ENCODE measurements at regions not wholly inside any gene's neighbourhood (a gene's known extent, or its start where the extent isn't known, plus 50 kb on each side); places are given as distances from the start of the nearest gene placed in this dataset.

DNA sequence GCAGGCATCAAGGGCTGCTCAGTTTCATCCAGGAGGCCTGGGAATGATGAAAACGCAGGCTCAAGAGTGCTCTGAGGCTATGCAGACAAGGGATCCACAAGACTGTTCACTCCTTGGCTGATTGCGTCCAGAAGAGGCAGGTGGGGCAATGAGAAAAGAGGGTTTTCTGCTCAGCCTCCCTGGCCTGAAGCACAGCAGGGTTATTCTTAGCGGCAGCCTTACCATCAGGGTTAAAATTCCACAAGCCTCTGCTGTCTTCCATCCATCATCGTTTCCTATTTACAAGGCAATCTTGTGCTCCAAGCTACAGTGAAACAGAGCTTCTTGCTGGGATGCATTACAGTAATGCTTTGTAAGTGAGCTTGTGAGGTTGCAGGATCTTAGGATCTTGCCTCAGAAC is 129.4 kb upstream of the SHH start:
- POLR2A ChIA-PET = no interaction called here
- H3K9me3 ChIP-seq (ENCODE audit: low read length) = peaks cover 22% of the 10 kb centered on the region
- no peak overlapping the region for H3K4me3 ChIP-seq (replicated peaks in 1 of 3; ENCODE audit: insufficient read depth in 1 of 3, low read depth in 2 of 3, low read length in 3 of 3)
- no peak for ATAC-seq
- no peak overlapping the region for H2AFZ ChIP-seq (ENCODE audit: low read length)
- no peaks in the 10 kb centered on the region for H4K20me1 ChIP-seq (ENCODE audit: insufficient read depth, low read length)
- intact Hi-C loops (cut with micrococcal nuclease; ENCODE audit: unreplicated experiment) (no loop called here), in situ Hi-C loops (cut with HindIII; ENCODE audit: extremely low pct_ligation_motif_present, low pct_unique_long_range_greater_than_20kb) (no loop called here)
- CTCF ChIA-PET (ENCODE audit: low intra/inter-chr PET ratio, low total read pairs) = no interaction called here
- H3K4me1 ChIP-seq (ENCODE audit: insufficient read depth, low read length) = no peaks in the 10 kb centered on the region
- no peak overlapping the region for H3K9ac ChIP-seq (ENCODE audit: insufficient read depth, low read depth, low read length)
- WGBS (ENCODE audit: low lambda C conversion rate) = 0% methylated on average over 3 of the region's 4 CpGs
- H3K36me3 ChIP-seq (replicated peaks in 1 of 2; ENCODE audit: control insufficient read depth in 1 of 2, insufficient read depth in 2 of 2, low read length in 2 of 2) = no peaks in the 10 kb centered on the region
- no peak for DNase-seq (ENCODE audit: low spot score)
- no TSS peak for BruUV-seq (replicated peaks)
- H3K27me3 ChIP-seq (ENCODE audit: control insufficient read depth in 1 of 2, insufficient read depth in 2 of 2, low read length in 2 of 2) = peaks cover 4 to 47% of the 10 kb centered on the region in 2 experiments; a peak in 3 of 5 replicates
- no peak for TF ChIP-seq EEA1 (CRISPR knock-in tag; IDR thresholded peaks at IDR 0.05; ENCODE audit: borderline replicate concordance)
- TF ChIP-seq, protein P1, sequence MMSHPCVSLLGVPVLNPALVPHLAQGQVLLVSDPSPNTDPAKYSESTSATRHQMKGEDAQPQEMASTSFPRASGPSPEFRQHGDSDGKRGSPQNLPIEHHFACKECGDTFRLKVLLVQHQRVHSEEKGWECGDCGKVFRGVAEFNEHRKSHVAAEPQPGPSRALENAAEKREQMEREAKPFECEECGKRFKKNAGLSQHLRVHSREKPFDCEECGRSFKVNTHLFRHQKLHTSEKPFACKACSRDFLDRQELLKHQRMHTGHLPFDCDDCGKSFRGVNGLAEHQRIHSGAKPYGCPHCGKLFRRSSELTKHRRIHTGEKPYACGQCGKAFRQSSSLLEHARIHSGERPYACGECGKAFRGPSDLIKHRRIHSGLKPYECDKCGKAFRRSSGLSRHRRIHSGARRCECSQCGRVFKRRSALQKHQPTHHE (CRISPR knock-in tag; IDR thresholded peaks at IDR 0.05; ENCODE audit: borderline replicate concordance) = no peak
- FAIRE-seq = no peak
- no peaks in the 10 kb centered on the region for H3K79me2 ChIP-seq (ENCODE audit: insufficient read depth, low read length)
- no peak overlapping the region for H3K4me2 ChIP-seq (ENCODE audit: low read depth, low read length)
- H3K27ac ChIP-seq (ENCODE audit: extremely low read length, insufficient read depth, low read length) = no peak overlapping the region

DNA sequence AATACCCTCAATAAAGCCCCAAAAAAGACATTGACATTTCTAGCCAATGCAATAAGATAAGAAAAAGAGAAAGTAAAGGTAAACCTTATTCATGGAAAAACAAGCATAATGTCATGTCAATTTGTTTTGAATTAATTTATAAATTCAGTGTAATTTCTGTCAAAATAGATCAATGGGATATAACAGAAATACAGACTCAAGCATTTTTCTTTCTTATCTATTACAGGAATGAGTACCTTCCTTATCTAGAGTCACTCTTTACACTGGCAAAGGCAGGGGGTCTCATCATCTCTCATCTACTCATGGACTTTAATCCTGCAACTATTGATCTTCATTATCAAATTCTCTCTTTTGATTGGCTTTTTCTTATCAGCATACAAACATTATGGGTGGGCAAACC is 127.1 kb upstream of the SHH start:
- ATAC-seq = no peak
- CTCF ChIA-PET (ENCODE audit: low intra/inter-chr PET ratio, low total read pairs) = no interaction called here

More for the DNA sequence above, 127.1 kb upstream of the SHH start:
- H3K4me2 ChIP-seq (ENCODE audit: low read depth, low read length) = no peak overlapping the region
- BruUV-seq (replicated peaks) = no TSS peak
- no peak overlapping the region for H3K9ac ChIP-seq (ENCODE audit: insufficient read depth, low read depth, low read length)
- peaks cover 4 to 47% of the 10 kb centered on the region in 2 experiments; a peak in 3 of 5 replicates for H3K27me3 ChIP-seq (ENCODE audit: control insufficient read depth in 1 of 2, insufficient read depth in 2 of 2, low read length in 2 of 2)
- H3K36me3 ChIP-seq (replicated peaks in 1 of 2; ENCODE audit: control insufficient read depth in 1 of 2, insufficient read depth in 2 of 2, low read length in 2 of 2) = no peaks in the 10 kb centered on the region
- in situ Hi-C loops (cut with HindIII; ENCODE audit: extremely low pct_ligation_motif_present, low pct_unique_long_range_greater_than_20kb) (no loop called here), intact Hi-C loops (cut with micrococcal nuclease; ENCODE audit: unreplicated experiment) (no loop called here)
- H3K4me1 ChIP-seq (ENCODE audit: insufficient read depth, low read length) = no peaks in the 10 kb centered on the region
- no peak for TF ChIP-seq HNRNPK (IDR thresholded peaks at IDR 0.05; ENCODE audit: low read depth, low read length, poor library complexity, severe bottlenecking)
- TF ChIP-seq ZBTB7B (CRISPR knock-in tag; IDR thresholded peaks at IDR 0.05) = no peak
- no peak for TF ChIP-seq CEBPG (CRISPR knock-in tag; IDR thresholded peaks at IDR 0.05)
- TF ChIP-seq, protein P2, sequence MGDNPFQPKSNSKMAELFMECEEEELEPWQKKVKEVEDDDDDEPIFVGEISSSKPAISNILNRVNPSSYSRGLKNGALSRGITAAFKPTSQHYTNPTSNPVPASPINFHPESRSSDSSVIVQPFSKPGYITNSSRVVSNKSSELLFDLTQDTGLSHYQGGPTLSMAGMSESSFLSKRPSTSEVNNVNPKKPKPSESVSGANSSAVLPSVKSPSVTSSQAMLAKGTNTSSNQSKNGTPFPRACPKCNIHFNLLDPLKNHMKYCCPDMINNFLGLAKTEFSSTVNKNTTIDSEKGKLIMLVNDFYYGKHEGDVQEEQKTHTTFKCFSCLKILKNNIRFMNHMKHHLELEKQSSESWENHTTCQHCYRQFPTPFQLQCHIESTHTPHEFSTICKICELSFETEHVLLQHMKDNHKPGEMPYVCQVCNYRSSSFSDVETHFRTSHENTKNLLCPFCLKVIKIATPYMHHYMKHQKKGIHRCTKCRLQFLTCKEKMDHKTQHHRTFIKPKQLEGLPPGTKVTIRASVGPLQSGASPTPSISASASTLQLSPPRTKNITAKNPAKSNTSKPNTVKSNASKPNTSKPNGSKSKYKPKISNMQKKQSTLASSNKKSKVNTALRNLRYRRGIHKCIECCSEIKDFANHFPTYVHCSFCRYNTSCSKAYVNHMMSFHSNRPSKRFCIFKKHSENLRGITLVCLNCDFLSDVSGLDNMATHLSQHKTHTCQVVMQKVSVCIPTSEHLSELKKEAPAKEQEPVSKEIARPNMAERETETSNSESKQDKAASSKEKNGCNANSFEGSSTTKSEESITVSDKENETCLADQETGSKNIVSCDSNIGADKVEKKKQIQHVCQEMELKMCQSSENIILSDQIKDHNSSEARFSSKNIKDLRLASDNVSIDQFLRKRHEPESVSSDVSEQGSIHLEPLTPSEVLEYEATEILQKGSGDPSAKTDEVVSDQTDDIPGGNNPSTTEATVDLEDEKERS (CRISPR knock-in tag; IDR thresholded peaks at IDR 0.05) = 0 out of 2 replicates have a peak, but pooled peaks have one; percentile 41
- H2AFZ ChIP-seq (ENCODE audit: low read length) = no peak overlapping the region
- no peak overlapping the region for H3K27ac ChIP-seq (ENCODE audit: extremely low read length, insufficient read depth, low read length)
- no peak overlapping the region for H3K4me3 ChIP-seq (replicated peaks in 1 of 3; ENCODE audit: insufficient read depth in 1 of 3, low read depth in 2 of 3, low read length in 3 of 3)
- no peak for FAIRE-seq
- POLR2A ChIA-PET = no interaction called here
- H4K20me1 ChIP-seq (ENCODE audit: insufficient read depth, low read length) = no peaks in the 10 kb centered on the region
- DNase-seq (ENCODE audit: low spot score) = no peak
- H3K9me3 ChIP-seq (ENCODE audit: low read length) = peaks cover 16% of the 10 kb centered on the region
- no peaks in the 10 kb centered on the region for H3K79me2 ChIP-seq (ENCODE audit: insufficient read depth, low read length)

Measured in HepG2 (cell line).